ENCODE measurements at regions not wholly inside any gene's neighbourhood (a gene's known extent, or its start where the extent isn't known, plus 50 kb on each side); places are given as distances from the start of the nearest gene placed in this dataset.

GRCh38 chr17:54452666-54453348 lies 447.8 kb upstream of the TOM1L1 start:
- TF ChIP-seq CTCF (IDR thresholded peaks at IDR 0.05) (no peak), POLR2A (IDR thresholded peaks at IDR 0.05) (no peak)

All from lower leg skin (tissue), 3 donors.